ENCODE measurements at regions not wholly inside any gene's neighbourhood (a gene's known extent, or its start where the extent isn't known, plus 50 kb on each side); places are given as distances from the start of the nearest gene placed in this dataset.
A peak's percentile ranks its signal among the peaks of the same experiment; 100 is the strongest.

- no peak overlapping the region for H3K9ac ChIP-seq (ENCODE audit: low read depth, low read length)
- no peaks in the 10 kb centered on the region for H3K36me3 ChIP-seq (ENCODE audit: insufficient read depth, low read length)
- no peaks in the 10 kb centered on the region for H3K9me3 ChIP-seq (ENCODE audit: insufficient read depth, low read depth, low read length)
- WGBS = 85% methylated on average over 4 of the region's 5 CpGs
- H3K4me1 ChIP-seq (ENCODE audit: insufficient read depth, low read length) = no peaks in the 10 kb centered on the region
- no peak overlapping the region for H3K4me3 ChIP-seq (ENCODE audit: low read length)
- H3K27ac ChIP-seq (ENCODE audit: low read depth, low read length) = no peak overlapping the region
- H3K27me3 ChIP-seq (ENCODE audit: insufficient read depth, low read length) = no peaks in the 10 kb centered on the region
These were observed 805.9 kb downstream of the PCDH17 start for GRCh38 chr13:58437427-58437826.

GRCh38 chr13:58446979-58447378, 815.4 kb downstream of the PCDH17 start:
- no peak overlapping the region for H3K27ac ChIP-seq (ENCODE audit: low read depth, low read length)
- no peak overlapping the region for H3K4me3 ChIP-seq (ENCODE audit: low read length)
- peaks cover 8% of the 10 kb centered on the region; the same call in 1 of the 2 replicates for H3K27me3 ChIP-seq (ENCODE audit: insufficient read depth, low read length)
- H3K4me1 ChIP-seq (ENCODE audit: insufficient read depth, low read length) = peaks cover 7% of the 10 kb centered on the region; the same call in 1 of the 2 replicates
- no peak overlapping the region for H3K9ac ChIP-seq (ENCODE audit: low read depth, low read length)
- no peaks in the 10 kb centered on the region for H3K9me3 ChIP-seq (ENCODE audit: insufficient read depth, low read depth, low read length)
- H3K36me3 ChIP-seq (ENCODE audit: insufficient read depth, low read length) = no peaks in the 10 kb centered on the region
- WGBS = 93% methylated on average over 1 of the region's 2 CpGs

DNA sequence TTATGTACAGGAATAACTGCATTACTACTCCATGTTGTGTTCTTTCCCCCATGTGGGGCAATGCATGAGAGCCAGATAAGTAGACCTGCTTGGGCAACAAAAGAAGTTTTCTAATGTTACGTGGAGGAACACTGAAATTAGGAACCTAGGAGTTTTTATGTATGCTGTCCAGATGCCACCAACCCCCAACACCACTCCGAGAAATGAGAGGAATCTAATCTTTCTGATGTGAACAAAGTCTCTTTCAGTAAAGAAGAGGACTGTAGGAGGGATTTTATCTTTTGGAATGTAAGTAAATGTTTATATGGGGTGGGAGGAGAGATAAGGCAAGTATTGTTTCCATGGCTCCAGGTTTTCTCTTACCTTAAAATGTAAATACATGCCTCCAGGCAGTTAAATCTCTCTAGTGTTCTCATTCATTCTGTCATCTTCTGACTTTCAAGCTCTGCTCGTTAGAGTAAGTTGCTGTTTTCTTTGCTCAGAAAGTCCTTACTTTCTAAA, 820.6 kb downstream of the PCDH17 start:
- 67% methylated on average over 1 of the region's 3 CpGs for WGBS
- 0 out of 2 replicates have a peak, but pooled peaks cover 9% of the 10 kb centered on the region for H3K4me1 ChIP-seq (ENCODE audit: insufficient read depth, low read length)
- H3K36me3 ChIP-seq (ENCODE audit: insufficient read depth, low read length) = no peaks in the 10 kb centered on the region
- H3K27me3 ChIP-seq (ENCODE audit: insufficient read depth, low read length) = peaks cover 19% of the 10 kb centered on the region
- H3K9ac ChIP-seq (ENCODE audit: low read depth, low read length) = no peak overlapping the region
- no peak overlapping the region for H3K4me3 ChIP-seq (ENCODE audit: low read length)
- no peak overlapping the region for H3K27ac ChIP-seq (ENCODE audit: low read depth, low read length)
- no peaks in the 10 kb centered on the region for H3K9me3 ChIP-seq (ENCODE audit: insufficient read depth, low read depth, low read length)

DNA sequence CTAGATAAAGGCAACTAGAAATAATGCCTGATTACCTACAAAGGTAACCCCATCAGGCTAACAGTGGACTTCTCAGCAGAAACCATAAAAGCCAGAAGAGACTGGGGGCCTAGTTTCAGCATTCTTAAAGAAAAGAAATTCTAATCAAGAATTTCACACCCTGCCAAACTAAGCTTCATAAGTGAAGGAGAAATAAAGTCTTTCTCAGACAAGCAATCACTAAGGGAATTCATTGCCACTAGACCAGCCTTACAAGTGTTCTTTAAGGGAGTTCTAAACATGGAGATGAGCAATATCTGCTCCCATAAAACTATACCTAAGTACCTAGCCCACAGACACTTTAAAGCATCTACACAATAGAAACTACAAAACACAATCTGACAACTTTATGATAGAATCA, 823.5 kb downstream of the PCDH17 start:
- 0 out of 2 replicates have a peak, but pooled peaks cover 9% of the 10 kb centered on the region for H3K4me1 ChIP-seq (ENCODE audit: insufficient read depth, low read length)
- H3K27me3 ChIP-seq (ENCODE audit: insufficient read depth, low read length) = peaks cover 15% of the 10 kb centered on the region
- no peak overlapping the region for H3K4me3 ChIP-seq (ENCODE audit: low read length)
- no peaks in the 10 kb centered on the region for H3K36me3 ChIP-seq (ENCODE audit: insufficient read depth, low read length)
- no peak overlapping the region for H3K27ac ChIP-seq (ENCODE audit: low read depth, low read length)
- H3K9ac ChIP-seq (ENCODE audit: low read depth, low read length) = no peak overlapping the region
- no peaks in the 10 kb centered on the region for H3K9me3 ChIP-seq (ENCODE audit: insufficient read depth, low read depth, low read length)

DNA sequence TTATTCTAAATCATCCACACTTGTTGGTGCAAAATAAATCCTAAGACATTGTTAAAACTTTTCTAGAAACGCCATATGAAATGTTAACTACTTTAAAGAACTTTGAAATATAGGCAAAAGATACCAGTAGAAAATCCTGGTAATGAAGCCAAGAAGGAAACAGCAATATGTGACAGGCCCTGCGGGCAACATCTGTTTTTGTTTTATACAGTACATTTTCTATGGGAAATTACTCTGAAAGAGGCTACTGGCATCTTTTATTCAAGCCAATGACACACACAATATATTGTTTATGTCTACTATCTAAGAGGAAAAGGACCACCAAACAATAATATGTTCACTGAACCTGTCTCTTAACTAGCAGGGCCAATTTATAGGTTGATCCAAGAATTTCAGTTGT, 829.7 kb downstream of the PCDH17 start:
- no peaks in the 10 kb centered on the region for H3K9me3 ChIP-seq (ENCODE audit: insufficient read depth, low read depth, low read length)
- no peak overlapping the region for H3K4me3 ChIP-seq (ENCODE audit: low read length)

GRCh38 chr13:58463841-58464240, 832.3 kb downstream of the PCDH17 start:
- H3K36me3 ChIP-seq (ENCODE audit: insufficient read depth, low read length) = no peaks in the 10 kb centered on the region
- H3K27me3 ChIP-seq (ENCODE audit: insufficient read depth, low read length) = no peaks in the 10 kb centered on the region
- H3K27ac ChIP-seq (ENCODE audit: low read depth, low read length) = no peak overlapping the region
- no peaks in the 10 kb centered on the region for H3K9me3 ChIP-seq (ENCODE audit: insufficient read depth, low read depth, low read length)
- H3K4me1 ChIP-seq (ENCODE audit: insufficient read depth, low read length) = no peaks in the 10 kb centered on the region
- H3K9ac ChIP-seq (ENCODE audit: low read depth, low read length) = no peak overlapping the region
- H3K4me3 ChIP-seq (ENCODE audit: low read length) = no peak overlapping the region

More for the DNA sequence above, 829.7 kb downstream of the PCDH17 start:
- H3K27me3 ChIP-seq (ENCODE audit: insufficient read depth, low read length) = no peaks in the 10 kb centered on the region
- 100% methylated on average over 1 of the region's 2 CpGs for WGBS
- H3K4me1 ChIP-seq (ENCODE audit: insufficient read depth, low read length) = no peaks in the 10 kb centered on the region
- H3K9ac ChIP-seq (ENCODE audit: low read depth, low read length) = no peak overlapping the region
- no peaks in the 10 kb centered on the region for H3K36me3 ChIP-seq (ENCODE audit: insufficient read depth, low read length)
- H3K27ac ChIP-seq (ENCODE audit: low read depth, low read length) = no peak overlapping the region

GRCh38 chr13:58467176-58467575, 835.6 kb downstream of the PCDH17 start:
- Histone ChIP-seq H3K27ac (ENCODE audit: low read depth, low read length) (no peak overlapping the region), H3K36me3 (ENCODE audit: insufficient read depth, low read length) (no peaks in the 10 kb centered on the region), H3K4me1 (ENCODE audit: insufficient read depth, low read length) (no peaks in the 10 kb centered on the region), H3K4me3 (ENCODE audit: low read length) (no peak overlapping the region), H3K27me3 (ENCODE audit: insufficient read depth, low read length) (no peaks in the 10 kb centered on the region), H3K9me3 (ENCODE audit: insufficient read depth, low read depth, low read length) (no peaks in the 10 kb centered on the region), H3K9ac (ENCODE audit: low read depth, low read length) (no peak overlapping the region)
- WGBS = 93% methylated on average over 3 of the region's 4 CpGs

DNA sequence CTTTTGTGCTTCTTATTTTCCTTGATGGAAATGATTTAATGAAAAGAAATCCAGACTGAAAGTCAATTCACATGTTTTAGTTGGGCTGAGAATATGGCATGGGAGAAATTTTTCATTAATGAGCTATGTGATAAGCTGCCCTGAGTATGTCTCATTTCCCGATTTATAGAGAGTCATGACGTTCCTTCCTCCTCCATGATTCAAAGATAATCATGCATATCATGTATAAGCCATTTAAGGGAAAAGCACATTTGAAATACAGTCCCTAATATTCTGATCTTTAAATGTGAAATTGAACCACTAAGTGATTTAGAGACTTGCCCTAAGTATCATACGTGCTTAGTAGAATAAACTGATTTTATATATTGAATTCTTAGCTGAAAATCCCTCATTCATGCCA, 840.9 kb downstream of the PCDH17 start:
- no peaks in the 10 kb centered on the region for H3K27me3 ChIP-seq (ENCODE audit: insufficient read depth, low read length)
- no peak overlapping the region for H3K27ac ChIP-seq (ENCODE audit: low read depth, low read length)
- 79% methylated on average over 2 of the region's 3 CpGs for WGBS
- H3K4me3 ChIP-seq (ENCODE audit: low read length) = no peak overlapping the region
- no peaks in the 10 kb centered on the region for H3K36me3 ChIP-seq (ENCODE audit: insufficient read depth, low read length)
- no peak overlapping the region for H3K9ac ChIP-seq (ENCODE audit: low read depth, low read length)
- no peaks in the 10 kb centered on the region for H3K9me3 ChIP-seq (ENCODE audit: insufficient read depth, low read depth, low read length)
- H3K4me1 ChIP-seq (ENCODE audit: insufficient read depth, low read length) = peaks cover 18% of the 10 kb centered on the region; the same call in 1 of the 2 replicates

DNA sequence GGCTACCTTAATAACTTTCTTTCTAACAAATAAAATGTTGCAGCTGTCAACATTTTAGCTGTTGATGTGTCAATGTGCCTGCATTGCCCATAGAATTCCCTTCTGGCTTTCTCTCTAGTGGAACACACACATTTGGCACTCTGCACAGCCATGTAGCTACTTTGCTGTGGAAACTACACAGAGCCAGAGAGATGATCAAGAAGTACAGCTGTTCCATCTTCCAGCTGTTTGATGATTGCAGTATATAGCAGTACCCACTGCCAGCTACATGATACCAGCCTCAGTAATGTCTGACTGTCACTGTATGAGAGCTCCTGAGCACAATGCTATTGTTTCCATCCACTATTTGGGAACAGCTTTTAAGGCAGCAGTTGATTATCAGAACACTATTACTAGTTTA, 843.0 kb downstream of the PCDH17 start:
- no peaks in the 10 kb centered on the region for H3K36me3 ChIP-seq (ENCODE audit: insufficient read depth, low read length)
- peaks cover 18% of the 10 kb centered on the region; the same call in 1 of the 2 replicates for H3K4me1 ChIP-seq (ENCODE audit: insufficient read depth, low read length)
- no peak overlapping the region for H3K27ac ChIP-seq (ENCODE audit: low read depth, low read length)
- no peaks in the 10 kb centered on the region for H3K9me3 ChIP-seq (ENCODE audit: insufficient read depth, low read depth, low read length)
- H3K9ac ChIP-seq (ENCODE audit: low read depth, low read length) = no peak overlapping the region
- no peak overlapping the region for H3K4me3 ChIP-seq (ENCODE audit: low read length)
- no peaks in the 10 kb centered on the region for H3K27me3 ChIP-seq (ENCODE audit: insufficient read depth, low read length)

DNA sequence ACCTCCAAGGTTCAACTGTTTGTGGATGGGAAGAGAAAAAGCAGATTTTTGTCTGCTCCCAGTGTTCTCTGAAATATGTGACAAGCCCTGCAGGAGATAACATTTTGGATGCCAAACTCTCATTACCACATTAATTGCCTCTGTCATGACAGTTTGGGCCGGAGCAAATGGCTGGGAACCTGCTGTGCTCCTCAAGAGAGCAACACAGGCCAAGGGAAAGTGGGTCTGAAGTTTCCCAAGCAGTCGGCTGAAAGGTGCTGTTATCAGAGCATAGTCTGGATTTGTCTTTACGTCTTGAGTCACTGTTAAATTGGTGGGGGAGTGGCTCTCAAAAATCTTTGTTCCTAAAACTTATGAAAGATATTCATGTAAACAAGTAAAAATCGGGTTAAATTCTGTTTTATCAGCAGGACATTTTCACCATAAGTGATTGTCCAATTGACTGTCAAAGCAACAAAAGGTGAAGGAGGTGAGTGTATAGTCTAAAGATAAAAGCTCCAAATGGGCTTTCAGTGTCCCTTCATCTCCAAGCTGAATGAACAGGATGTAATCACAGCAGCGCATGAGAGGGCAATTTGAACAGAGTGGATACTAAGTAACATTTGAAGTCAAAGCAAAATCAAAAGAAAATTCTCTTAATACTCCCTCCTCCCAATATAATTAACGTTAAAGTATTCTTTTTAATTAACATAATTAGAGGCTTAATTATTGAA, 844.8 kb downstream of the PCDH17 start:
- no peak overlapping the region for H3K9ac ChIP-seq (ENCODE audit: low read depth, low read length)
- no peaks in the 10 kb centered on the region for H3K9me3 ChIP-seq (ENCODE audit: insufficient read depth, low read depth, low read length)
- no peaks in the 10 kb centered on the region for H3K36me3 ChIP-seq (ENCODE audit: insufficient read depth, low read length)
- H3K27ac ChIP-seq (ENCODE audit: low read depth, low read length) = 0 out of 2 replicates have a peak overlapping the region, but pooled peaks have one; percentile 4
- no peak overlapping the region for H3K4me3 ChIP-seq (ENCODE audit: low read length)
- WGBS = 42% methylated on average over 5 of the region's 6 CpGs
- H3K27me3 ChIP-seq (ENCODE audit: insufficient read depth, low read length) = no peaks in the 10 kb centered on the region
- peaks cover 18% of the 10 kb centered on the region; the same call in 1 of the 2 replicates for H3K4me1 ChIP-seq (ENCODE audit: insufficient read depth, low read length)

- no peak overlapping the region for H3K27ac ChIP-seq (ENCODE audit: low read depth, low read length)
- peaks cover 18% of the 10 kb centered on the region; the same call in 1 of the 2 replicates for H3K4me1 ChIP-seq (ENCODE audit: insufficient read depth, low read length)
- H3K9ac ChIP-seq (ENCODE audit: low read depth, low read length) = no peak overlapping the region
- no peaks in the 10 kb centered on the region for H3K9me3 ChIP-seq (ENCODE audit: insufficient read depth, low read depth, low read length)
- WGBS = no CpG with 5 or more reads among the region's 1 CpG
- H3K36me3 ChIP-seq (ENCODE audit: insufficient read depth, low read length) = no peaks in the 10 kb centered on the region
- no peak overlapping the region for H3K4me3 ChIP-seq (ENCODE audit: low read length)
- no peaks in the 10 kb centered on the region for H3K27me3 ChIP-seq (ENCODE audit: insufficient read depth, low read length)
These were observed 847.3 kb downstream of the PCDH17 start for GRCh38 chr13:58478858-58479257.
